Superior temporal gyrus (tissue), 1 donor: ENCODE measurements at regions not wholly inside any gene's neighbourhood (a gene's known extent, or its start where the extent isn't known, plus 50 kb on each side); places are given as distances from the start of the nearest gene placed in this dataset.

Experiments
- DNase-seq: peaks from one replicate; pipeline ENCODE4 v3.0.0-alpha.2; 2016; ENCODE audit errors: extremely low spot score

DNA sequence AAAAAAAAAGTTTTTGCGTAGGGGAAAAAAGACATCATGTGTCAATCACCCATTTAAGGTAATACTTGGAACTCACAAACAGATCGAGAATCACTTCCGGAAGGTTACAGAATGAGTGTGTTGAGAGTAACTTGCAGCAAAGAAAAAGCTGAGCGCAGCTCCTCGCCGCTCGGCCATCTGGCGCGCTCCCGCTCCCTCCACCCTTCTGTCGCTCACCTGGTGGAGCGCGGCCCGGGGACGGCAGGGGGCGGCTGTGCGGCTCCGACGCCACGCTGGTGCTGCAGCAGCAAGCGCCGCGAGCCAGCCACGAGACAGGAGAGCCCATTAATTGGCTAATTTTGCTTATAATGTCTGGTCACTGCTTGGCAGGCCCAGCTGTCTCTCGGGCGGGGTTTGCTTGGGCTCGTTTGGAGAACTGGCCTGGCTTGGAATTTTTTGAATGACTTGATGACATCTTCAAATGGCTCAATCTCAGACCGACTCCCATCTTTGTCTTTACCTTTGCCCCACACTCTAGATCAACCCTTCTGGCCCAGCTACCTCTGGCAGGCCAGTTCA, 601.8 kb downstream of the CCDC171 start:
- DNase-seq = no peak

DNA sequence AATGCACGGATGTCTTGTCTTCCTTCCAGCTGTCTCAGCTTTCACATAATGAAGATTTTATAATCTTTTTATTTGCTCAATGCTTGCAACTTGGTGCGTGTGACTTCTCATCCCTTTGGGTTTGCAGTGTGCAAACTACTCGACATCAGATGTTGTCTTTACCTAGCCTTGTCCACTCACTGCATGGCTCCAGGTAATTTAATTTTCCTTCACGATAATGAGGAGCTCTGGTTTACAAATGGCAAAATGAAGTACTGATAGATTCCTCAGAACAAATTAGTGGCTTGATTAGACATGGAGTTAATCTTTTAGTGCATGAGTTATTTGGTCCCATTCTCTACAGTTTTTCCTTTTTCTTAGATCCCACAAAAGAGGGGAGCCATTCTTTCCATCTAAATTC, 603.0 kb downstream of the CCDC171 start:
- no peak for DNase-seq

DNA sequence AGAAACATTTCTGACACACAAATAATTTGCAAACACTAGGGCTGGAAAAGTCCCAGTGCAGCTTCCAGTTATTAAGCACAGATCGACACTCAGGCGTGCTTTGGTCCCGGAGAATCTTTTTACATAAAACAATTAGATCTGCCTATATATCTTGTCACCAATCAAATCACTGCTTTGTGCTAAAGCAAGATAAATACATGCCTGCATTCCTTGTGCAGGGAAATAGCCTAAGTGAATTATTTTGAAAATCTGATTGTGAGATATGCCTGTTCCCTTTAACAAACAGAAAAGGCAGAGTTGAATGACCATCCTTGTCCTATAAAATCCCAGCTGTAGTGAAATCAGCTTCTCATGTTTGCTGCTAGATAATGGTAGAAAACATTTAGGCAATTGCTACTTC, 604.4 kb downstream of the CCDC171 start:
- no peak for DNase-seq

DNA sequence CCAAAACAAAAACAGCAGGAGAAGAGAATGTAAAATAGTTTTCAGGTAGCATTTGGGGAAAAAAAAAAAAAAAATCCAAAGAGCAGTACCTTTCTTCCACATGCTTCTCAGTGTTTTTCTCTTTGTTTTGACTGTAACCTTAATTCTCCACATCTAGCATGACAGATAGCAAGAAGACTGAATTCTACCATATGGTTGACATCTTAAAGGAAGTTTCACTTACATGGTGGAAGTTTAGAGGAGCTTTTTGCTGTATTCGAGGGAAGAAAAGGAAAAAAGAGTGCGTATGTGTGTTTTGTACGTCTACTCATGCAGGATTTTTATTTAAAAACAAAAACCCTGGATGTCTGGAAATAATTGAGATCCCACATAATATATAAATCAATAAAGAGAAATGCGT, 604.8 kb downstream of the CCDC171 start:
- no peak for DNase-seq

DNA sequence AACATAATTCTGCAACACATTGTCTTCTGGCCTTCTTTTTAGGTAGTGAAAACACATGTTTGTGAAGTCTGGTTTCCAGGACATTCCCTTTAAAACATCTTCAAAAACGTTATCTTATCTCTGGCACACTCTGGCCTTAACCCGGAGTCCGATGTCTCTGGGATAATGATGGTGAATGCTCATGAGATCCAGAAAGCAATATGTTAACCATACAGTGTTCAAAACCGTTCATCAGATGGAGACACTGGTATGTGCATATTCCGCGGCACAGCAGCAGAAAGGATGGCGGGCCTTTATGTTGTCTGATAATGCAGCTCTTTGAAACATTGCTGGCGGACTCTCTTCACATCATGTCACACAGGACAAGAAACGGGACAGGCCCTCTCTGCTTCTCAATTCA, 605.2 kb downstream of the CCDC171 start:
- DNase-seq = no peak

DNA sequence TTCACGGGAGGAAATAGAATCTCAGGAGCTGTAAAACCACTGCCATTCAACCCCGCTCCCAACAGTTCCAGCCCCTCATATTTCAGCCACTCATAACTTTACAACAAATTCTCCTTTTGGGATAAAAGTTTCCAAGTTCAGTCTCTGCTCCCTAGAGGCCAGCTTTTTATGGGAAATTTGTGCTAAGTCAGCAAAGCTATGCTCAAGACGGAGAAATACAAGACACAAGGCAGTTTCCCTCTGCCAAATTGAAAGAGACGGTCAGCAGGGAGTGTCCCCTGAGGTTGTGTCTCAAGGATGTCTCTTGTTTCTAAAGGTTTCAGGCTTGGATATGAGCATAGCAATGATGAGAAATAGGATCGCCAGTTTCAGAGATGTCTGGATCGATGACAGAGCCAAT, 608.6 kb downstream of the CCDC171 start:
- DNase-seq = no peak

DNA sequence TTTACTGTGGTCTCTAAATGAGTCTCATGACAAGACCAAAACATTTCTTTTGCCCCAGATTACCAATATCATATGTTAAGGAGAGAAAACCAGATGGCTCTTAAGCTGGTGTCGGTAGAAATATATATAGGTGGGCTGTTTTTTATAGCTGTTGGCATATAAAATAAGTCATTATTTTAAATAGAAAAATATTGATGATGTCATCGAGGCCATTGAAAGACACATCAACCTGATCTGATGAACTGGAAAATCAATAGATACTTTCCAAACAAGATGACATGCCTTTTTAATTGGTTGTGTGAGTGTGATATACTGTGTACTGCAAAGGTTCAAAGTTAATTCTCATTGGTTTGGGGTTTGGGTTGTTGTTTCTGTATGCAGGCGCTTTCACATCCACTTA, 617.3 kb downstream of the CCDC171 start:
- no peak for DNase-seq

DNA sequence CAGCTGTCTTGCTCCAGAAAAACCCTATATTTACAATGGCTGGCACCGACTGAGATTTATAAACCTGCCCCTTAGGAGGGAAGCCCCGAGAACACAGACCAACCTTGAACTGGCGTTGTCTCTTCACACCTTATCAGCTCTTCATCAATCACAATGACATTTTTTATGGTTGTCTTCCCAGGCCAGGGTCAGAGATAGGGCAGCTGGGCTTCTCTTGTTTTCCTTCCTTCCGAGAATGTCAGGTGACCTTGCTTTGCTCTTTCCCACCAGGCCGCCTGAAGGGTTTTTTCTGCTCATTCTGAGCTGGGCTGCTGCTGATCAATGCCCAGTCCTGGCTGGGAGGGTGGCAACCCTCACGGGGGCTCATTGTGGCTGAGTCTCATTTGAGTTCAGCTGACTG, 619.1 kb downstream of the CCDC171 start:
- DNase-seq = no peak

DNA sequence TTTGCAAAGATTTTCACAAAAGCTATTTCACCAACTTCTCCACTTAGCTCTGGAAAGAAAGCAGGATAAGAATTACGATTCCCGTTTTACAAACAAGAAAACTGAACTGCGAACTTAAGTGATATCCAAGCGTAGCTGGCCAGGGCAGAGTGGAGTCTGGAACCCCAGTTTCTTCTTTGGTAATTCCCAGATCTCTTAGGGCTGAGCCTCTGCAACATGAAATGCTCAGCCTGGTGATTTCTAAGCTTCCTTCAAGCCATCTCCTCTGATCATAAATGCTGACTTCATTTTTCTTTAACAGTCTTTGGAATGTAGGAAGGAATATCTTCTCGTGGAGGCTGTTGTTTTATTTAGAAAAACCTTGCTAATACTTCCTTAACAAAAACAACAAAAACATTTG, 620.0 kb downstream of the CCDC171 start:
- no peak for DNase-seq

DNA sequence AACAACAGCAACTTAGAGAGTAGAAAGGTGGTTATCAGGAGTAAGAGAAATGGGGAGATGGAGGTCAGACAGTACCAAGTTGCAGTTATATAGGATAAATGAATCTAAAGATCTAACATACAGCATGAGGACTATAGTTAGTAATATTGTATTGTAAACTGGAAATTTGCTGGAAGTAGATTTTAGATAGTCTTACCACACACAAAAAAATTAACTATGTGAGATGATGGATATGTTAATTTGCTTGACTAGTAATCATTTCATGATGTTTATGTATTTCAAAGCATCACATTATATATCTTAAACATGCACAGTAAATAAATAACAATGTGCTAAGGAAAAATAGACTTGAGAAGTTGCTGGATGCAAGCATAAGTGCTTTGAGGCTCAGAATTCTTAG, 622.1 kb downstream of the CCDC171 start:
- no peak for DNase-seq

DNA sequence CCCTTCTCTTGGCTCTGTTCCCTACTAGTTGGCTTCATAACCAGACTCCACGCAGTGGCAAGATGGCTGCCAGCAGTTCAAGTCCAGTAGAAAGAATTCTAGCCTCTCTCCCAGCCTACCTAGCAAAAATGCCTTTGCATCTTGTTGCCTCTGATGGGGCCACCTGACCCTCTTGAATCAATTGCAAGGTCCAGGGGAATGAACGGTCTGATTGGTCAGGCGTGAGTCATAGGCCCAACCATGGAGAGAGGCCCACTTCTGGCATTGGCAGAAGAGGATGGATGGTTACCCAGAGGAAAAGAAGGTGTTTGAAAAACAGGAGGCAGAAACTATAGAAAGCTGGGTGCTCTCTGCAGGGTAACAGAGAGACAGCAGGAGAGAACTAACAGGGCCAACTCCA, 622.6 kb downstream of the CCDC171 start:
- no peak for DNase-seq

DNA sequence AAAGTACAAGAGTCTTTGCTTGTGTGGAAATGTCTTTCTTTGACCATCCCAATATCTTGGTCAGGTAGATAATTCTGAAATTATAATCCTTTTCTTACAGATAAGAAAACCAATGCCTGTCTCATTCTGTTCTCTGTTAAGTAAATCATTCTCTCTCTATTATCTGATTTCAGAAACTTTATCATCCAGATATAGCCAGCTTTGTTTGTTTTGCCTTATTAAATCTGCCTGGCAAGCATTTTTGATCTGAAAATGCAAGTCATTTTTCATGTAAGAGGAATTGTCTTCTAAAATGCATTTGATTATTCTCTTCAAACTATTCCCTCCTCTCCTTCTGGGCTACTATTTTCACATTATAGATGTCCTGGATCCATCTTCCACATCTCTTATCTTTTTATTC, 625.5 kb downstream of the CCDC171 start:
- DNase-seq = no peak

DNA sequence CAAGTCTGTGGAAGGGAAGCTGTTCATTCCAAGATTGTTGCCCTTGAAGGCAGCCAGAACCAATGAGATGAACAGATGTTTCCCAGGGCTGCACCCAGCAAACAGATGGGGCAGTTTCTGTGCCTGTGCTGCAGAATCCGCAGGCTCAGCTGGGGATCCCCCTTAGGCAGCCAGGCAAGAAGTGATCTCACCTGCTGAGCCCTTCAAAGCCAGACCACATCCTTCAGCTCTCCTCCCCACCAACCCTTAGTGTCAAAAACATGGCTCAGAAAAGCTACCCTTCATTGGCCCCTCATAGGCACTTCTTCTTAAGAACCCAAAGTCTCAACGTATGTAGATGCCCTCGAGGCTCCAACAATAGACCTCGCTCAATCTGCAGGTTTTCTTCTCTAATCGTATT, 626.7 kb downstream of the CCDC171 start:
- DNase-seq = no peak

DNA sequence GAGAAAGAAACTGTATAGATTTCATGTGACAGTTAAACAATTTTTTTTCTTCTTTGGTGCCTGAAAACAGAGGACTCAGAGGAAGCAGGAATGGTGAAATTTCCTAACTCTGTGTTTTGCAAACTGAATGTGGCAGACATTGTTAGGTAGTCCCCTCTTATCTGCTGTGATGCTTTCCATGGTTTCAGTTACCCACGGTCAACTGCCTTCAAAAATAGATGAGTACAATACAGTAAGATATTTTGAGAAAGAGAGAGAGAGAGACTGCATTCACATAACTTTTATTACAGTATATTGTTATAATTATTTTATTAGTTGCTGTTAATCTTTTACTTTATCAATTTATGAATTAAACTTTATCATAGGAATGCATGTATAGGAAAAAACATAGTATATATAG, 627.2 kb downstream of the CCDC171 start:
- DNase-seq = no peak

DNA sequence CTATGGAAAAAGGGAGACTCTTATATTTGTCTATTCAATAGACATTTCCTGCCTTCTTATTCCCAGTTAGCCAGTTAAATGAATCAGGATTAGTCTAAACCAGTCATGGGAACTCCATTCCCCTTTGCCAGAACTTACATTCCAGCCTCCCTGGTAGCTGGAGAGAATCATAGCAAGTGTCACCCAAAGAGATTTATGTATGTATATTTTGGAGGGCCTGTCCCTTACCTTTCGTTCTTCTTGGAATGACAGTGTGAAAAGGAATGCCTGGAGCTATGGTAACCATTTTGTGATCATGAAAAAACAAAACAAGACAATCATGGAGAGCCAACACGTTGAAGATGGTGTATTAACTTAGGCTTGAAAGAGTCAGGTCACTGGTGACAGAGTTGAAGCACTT, 627.7 kb downstream of the CCDC171 start:
- DNase-seq = no peak

DNA sequence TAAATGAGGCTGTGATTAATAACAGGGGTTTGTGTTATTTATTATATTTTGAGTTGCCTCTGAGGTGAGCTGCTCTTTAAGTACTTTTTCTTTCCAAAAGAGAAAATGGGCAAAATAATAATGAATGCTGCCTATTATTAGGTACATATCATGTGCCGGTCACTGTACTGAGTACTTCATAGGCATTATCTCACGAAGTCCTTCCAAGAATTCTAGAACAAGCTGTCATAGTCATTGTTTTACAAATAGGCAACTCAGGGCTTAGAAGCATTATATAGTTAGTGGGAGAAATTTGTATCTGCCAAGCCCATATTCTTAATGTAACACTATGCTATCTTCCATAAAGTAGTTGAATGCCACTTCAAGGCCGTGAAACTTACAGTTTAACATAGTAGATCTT, 628.7 kb downstream of the CCDC171 start:
- DNase-seq = no peak

DNA sequence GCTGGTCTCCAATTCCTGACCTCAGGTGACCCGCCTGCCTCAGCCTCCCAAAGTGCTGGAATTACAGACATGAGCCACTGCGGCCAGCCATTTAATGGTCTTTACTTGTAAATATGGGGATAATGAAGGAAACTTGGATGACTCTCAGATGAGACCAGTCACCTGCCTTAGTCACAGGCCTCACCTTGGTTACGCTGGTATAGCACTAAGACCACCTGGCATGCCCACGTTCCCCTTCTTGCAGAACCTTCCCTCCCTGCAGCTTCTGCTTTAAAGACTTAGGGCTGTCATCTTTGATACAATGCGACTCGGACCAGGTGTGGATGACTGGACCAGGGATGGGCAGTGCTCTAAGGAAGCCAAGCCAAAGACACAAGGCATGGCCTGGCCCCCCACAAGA, 629.9 kb downstream of the CCDC171 start:
- no peak for DNase-seq

DNA sequence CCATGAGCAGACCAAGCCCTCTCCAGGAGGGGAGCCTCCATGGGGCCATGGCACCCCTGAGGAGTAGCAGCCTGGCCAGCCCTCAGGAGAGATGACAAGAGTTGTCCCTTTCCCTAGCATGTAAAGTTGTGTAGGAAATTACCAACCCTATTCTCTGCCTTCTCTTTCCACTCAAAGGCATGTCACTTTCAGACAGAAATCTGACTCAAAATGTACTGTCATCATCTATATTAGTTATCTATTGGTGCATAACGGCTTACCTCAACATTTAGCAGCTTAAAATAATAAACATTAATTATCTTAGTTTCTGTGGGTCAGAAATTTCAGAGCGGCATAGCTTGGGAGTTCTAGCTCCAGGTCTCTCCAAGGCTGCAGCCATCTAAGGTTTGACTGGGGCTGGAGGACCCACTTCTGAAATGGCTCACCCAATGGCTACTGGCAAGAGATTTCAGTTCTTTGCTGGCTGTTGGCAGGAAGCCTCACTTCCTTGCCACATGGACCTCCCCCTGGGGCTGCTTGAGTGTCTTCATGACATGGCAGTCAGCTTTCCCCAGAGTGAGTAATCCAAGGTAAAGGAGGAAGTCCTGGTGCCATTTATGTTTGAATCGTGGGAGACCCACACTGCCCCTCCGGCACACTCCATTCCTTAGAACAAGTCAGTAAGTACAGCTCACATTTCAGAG, 632.3 kb downstream of the CCDC171 start:
- no peak for DNase-seq

DNA sequence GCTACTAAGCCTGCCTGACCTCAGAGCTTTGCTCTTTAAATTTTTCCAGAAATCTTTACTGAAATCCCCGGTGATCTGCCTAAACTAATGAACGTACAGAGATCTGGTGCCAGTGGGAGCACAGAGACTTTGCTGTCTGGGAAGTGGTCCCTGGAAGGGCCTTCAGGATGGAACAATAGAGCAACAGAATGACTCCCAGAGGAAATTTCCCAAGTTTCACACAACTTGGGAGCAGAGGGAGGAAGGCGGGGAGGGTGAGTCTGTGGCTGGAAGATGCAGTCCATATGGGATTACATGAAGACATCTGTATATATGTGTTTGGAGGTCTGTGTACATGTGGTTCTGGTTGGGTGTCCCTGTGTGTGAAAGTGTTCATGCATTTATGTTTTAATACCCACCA, 638.3 kb downstream of the CCDC171 start:
- no peak for DNase-seq

DNA sequence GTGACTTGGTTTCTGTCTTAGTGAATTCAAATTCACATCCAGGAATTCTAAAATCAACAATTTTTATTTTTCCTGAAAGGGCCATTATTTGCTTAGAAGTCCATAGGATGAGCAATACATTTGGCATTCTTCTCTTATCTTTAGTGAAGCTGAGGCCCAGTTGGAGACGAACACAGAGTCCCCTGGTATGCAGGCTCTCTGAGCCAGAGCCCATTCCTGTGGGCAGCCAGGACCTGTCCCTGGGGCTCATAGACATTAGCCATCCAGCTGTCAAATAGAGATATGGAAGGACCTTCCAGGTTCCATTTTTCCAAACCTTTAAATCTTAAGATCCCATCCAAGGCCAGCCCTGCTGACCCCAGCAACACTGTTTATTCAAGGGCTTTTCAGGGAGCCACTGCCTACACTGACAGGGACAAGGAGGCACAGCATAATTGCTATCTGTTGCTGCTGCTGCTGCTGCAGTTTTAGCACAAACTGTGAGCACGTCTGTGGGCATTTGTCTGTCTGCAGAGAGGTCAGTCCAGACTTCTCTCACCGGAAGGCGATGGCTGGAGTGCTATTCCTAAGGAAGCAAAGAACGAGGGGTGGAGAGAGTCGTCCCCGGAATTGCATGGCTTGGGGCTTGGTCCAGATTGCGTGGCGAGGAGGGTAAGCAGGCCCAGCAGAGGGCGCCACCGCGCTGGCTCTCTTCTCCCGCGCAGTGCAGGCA, 639.0 kb downstream of the CCDC171 start:
- DNase-seq = peak; percentile 35

DNA sequence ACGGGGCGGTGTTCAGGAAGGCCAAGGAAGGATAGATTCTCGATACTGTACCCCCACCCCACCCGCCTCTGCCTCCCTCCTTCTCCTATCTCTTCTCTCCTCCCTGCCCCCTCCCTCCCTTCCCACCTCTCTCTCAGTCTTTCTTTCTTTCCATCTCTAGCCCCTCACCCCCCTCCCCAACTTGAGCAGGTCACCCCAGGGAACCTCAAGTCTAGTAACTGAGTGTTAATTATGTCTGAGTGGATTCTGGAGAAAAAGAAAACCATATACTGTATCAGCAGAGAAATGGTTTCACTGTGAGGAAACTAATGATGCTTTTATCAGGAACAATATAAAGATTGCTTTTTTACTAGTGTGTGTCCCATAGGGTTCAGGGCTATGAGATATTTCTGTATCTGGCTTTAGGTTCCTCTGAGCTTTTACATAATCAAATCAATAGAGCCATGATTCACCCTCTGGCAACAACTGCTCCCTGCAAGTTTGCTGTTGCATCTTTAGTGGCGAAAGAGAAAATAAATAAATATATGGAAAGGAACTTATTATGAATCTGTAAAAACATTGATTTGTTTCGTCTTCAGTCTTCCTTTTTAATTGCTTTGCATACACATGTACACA, 639.7 kb downstream of the CCDC171 start:
- no peak for DNase-seq

DNA sequence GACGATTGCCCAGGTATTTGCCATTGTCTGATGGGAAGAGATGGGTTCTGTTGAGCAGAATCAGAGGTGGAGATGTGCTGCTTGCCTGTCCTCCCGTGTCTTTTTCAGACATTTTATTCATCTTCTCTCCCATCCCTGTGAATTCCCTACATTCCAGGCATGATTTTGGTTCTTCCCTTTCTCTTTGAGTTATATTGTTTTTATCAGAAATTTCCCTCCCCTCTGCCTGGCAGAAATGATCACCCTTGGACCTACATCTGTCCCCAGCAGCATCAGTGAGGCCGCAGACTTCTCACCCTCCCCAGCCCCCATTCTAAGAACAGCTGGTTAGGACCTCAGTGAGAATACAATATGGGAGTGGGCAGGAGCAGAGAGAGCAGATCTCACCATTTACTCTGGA, 640.2 kb downstream of the CCDC171 start:
- DNase-seq = no peak

DNA sequence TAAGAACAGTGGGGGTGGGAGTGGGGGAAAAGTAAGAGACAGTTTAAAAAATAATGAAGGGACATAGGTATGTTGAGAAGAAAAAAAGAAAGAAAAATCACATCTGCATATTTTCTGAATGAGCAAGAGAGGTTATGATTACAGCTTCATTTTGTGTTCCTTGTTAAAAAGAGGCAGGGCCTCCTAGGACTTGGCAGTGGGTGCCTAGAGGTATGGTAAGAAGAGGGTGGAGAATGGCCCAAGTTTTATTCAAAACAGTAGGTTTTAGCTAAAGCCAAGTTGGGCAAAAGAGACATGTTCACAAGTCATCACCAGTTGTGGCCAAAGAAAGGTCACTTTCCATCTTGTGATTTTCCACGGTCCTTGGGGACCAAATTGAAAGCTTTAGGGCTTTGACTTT, 643.4 kb downstream of the CCDC171 start:
- no peak for DNase-seq
